ENCODE measurements at regions not wholly inside any gene's neighbourhood (a gene's known extent, or its start where the extent isn't known, plus 50 kb on each side); places are given as distances from the start of the nearest gene placed in this dataset.
"Not testable (repeated sequence)": the region's sequence is repeated elsewhere in the genome, so short reads cannot be mapped to it uniquely, and the experiment has no call there.

DNA sequence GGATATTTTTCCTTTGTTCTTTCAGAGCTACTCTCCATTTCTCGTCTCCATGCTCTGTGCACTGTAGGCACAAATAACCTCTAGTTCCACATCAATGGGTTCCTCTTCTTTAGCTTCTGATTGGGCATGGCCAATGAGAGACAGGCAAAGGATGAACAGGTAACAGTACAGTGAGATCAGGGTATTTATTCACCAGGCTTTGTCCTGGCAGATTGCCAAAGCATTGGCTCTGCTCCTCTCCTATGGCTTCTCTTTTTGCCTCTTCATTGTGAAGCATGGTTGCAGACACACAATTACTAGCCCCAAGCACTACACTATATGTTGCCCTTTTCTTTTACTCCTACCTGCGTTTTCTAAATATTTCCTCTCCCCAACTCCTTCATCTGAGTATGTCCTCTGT, 215.1 kb upstream of the ARRDC3 start:
- TF ChIP-seq CTCF (IDR thresholded peaks at IDR 0.05 in 4 of 5, conservative IDR thresholded peaks at IDR 0.05 in 1 of 5) (no peak), POLR2A (IDR thresholded peaks at IDR 0.05) (no peak)
- H3K4me3 ChIP-seq = no peak overlapping the region
- in situ Hi-C loops (cut with MboI; ENCODE audit: low sequenced_read_pairs in 4 of 4) = no loop called here

GRCh38 chr5:91595424-91595823, 212.3 kb upstream of the ARRDC3 start:
- Histone ChIP-seq H3K4me1 (no peaks in the 10 kb centered on the region), H3K27ac (no peak overlapping the region), H3K9me3 (no peaks in the 10 kb centered on the region), H3K27me3 (no peaks in the 10 kb centered on the region), H3K36me3 (no peaks in the 10 kb centered on the region), H3K4me3 (no peak overlapping the region)
- TF ChIP-seq CTCF (IDR thresholded peaks at IDR 0.05 in 4 of 5, conservative IDR thresholded peaks at IDR 0.05 in 1 of 5) (no peak), POLR2A (IDR thresholded peaks at IDR 0.05) (no peak)
- no peak for DNase-seq
- in situ Hi-C loops (cut with MboI; ENCODE audit: low sequenced_read_pairs in 4 of 4) (no loop called here), intact Hi-C loops (cut with DNase I; ENCODE audit: low total_unique reads) (no loop called here)
- ATAC-seq = no peak

More for the DNA sequence above, 215.1 kb upstream of the ARRDC3 start:
- Histone ChIP-seq H3K4me1 (no peaks in the 10 kb centered on the region), H3K36me3 (no peaks in the 10 kb centered on the region), H3K9me3 (no peaks in the 10 kb centered on the region), H3K27me3 (no peaks in the 10 kb centered on the region), H3K27ac (no peak overlapping the region)
- intact Hi-C loops (cut with DNase I; ENCODE audit: low total_unique reads) = no loop called here
- no peak for DNase-seq
- no peak for ATAC-seq

GRCh38 chr5:91591076-91591475, 208.0 kb upstream of the ARRDC3 start:
- DNase-seq (no peak), ATAC-seq (no peak)
- intact Hi-C loops (cut with DNase I; ENCODE audit: low total_unique reads) = no loop called here
- TF ChIP-seq POLR2A (IDR thresholded peaks at IDR 0.05) = no peak
- no peak for TF ChIP-seq CTCF (IDR thresholded peaks at IDR 0.05 in 4 of 5, conservative IDR thresholded peaks at IDR 0.05 in 1 of 5)
- H3K4me3 ChIP-seq = no peak overlapping the region
- in situ Hi-C loops (cut with MboI; ENCODE audit: low sequenced_read_pairs in 4 of 4) = no loop called here
- H3K9me3 ChIP-seq = no peaks in the 10 kb centered on the region
- no peaks in the 10 kb centered on the region for H3K4me1 ChIP-seq
- H3K36me3 ChIP-seq = no peaks in the 10 kb centered on the region
- H3K27ac ChIP-seq = no peak overlapping the region
- H3K27me3 ChIP-seq = no peaks in the 10 kb centered on the region

DNA sequence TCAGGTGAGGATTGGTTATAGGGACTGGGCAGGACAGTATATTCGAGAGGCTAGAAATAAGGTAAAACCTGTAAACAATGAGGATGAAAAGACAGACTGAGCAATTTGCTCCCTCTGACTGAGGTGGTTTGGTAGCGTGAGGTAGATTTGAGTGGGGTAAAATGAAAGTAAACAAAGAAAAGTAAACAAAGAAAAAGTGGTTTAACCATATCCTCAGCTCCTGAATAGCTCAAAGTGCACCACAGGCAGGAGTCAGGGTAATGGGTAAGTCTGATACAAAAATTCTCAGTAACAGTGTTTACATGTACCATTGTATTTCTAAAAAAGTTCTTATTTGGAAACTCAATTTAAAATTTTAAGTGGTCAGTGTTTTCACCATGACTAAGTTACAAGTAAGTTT, 203.1 kb upstream of the ARRDC3 start:
- TF ChIP-seq CTCF (IDR thresholded peaks at IDR 0.05 in 4 of 5, conservative IDR thresholded peaks at IDR 0.05 in 1 of 5) (no peak), POLR2A (IDR thresholded peaks at IDR 0.05) (no peak)
- H3K4me1 ChIP-seq = no peaks in the 10 kb centered on the region
- DNase-seq (no peak), ATAC-seq (no peak)
- no peaks in the 10 kb centered on the region for H3K9me3 ChIP-seq
- no peaks in the 10 kb centered on the region for H3K36me3 ChIP-seq
- in situ Hi-C loops (cut with MboI; ENCODE audit: low sequenced_read_pairs in 4 of 4) (no loop called here), intact Hi-C loops (cut with DNase I; ENCODE audit: low total_unique reads) (no loop called here)
- no peak overlapping the region for H3K4me3 ChIP-seq
- no peaks in the 10 kb centered on the region for H3K27me3 ChIP-seq
- no peak overlapping the region for H3K27ac ChIP-seq

DNA sequence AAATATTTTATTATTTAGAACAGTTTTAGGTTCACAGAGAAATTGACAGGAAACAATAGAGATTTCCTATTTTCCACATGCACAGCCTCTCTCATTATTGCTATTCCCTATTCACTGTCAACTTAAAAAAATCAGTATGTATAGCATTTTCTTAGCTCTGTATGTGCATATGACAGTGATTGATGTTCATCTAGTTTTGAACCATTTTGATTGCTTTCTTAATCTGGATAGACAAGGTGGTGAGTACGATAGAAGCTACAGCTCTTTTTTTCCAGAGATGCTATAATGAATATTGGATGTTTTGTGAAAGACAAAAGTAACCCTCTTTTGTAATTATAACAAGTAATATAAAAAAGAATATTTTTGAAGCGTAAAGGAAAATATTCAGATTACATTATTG, 201.2 kb upstream of the ARRDC3 start:
- intact Hi-C loops (cut with DNase I; ENCODE audit: low total_unique reads) (no loop called here), in situ Hi-C loops (cut with MboI; ENCODE audit: low sequenced_read_pairs in 4 of 4) (no loop called here)
- H3K36me3 ChIP-seq = no peaks in the 10 kb centered on the region
- no peak overlapping the region for H3K4me3 ChIP-seq
- no peaks in the 10 kb centered on the region for H3K9me3 ChIP-seq
- no peaks in the 10 kb centered on the region for H3K4me1 ChIP-seq
- no peak for DNase-seq
- H3K27me3 ChIP-seq = no peaks in the 10 kb centered on the region
- H3K27ac ChIP-seq = no peak overlapping the region
- no peak for ATAC-seq
- TF ChIP-seq POLR2A (IDR thresholded peaks at IDR 0.05) = no peak
- no peak for TF ChIP-seq CTCF (IDR thresholded peaks at IDR 0.05 in 4 of 5, conservative IDR thresholded peaks at IDR 0.05 in 1 of 5)

DNA sequence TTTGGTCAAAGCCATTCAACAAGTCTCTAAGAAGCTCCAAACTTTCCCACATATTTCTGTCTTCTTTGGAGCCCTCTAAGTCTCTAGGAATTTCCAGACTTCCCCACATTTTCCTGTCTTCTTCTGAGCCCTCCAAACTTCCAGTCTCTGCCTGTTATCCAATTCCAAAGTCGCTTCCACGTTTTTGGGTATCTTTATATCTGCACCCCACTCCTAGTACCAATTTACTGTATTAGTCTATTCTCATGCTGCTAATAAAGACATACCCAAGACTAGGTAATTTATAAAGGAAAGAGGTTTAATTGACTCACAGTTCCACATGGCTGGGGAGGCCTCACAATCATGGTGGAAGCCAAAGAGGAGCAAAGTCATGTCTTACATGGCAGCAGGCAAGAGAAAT, 182.9 kb upstream of the ARRDC3 start:
- in situ Hi-C loops (cut with MboI; ENCODE audit: low sequenced_read_pairs in 4 of 4) = not testable (repeated sequence)

More for the DNA sequence above, 182.9 kb upstream of the ARRDC3 start:
- H3K27me3 ChIP-seq; H3K27ac ChIP-seq; H3K9me3 ChIP-seq; H3K4me1 ChIP-seq; ATAC-seq; intact Hi-C loops (cut with DNase I; ENCODE audit: low total_unique reads); H3K4me3 ChIP-seq; H3K36me3 ChIP-seq; DNase-seq: not testable (repeated sequence)
